ENCODE measurements at regions not wholly inside any gene's neighbourhood (a gene's known extent, or its start where the extent isn't known, plus 50 kb on each side); places are given as distances from the start of the nearest gene placed in this dataset.
A peak's percentile ranks its signal among the peaks of the same experiment; 100 is the strongest.
"Not testable (repeated sequence)": the region's sequence is repeated elsewhere in the genome, so short reads cannot be mapped to it uniquely, and the experiment has no call there.

GRCh38 chr17:36695710-36696109, 94.3 kb downstream of the MRM1 start:
- not testable (repeated sequence) for DNase-seq (ENCODE audit: low read depth)

- no peak for DNase-seq (ENCODE audit: low read depth)
These were observed 95.4 kb downstream of the MRM1 start for GRCh38 chr17:36696805-36697204.

GRCh38 chr17:36697903-36698530, 96.6 kb downstream of the MRM1 start:
- no peak for DNase-seq (ENCODE audit: low read depth)

- no peak for DNase-seq (ENCODE audit: low read depth)
These were observed 100.2 kb downstream of the MRM1 start for GRCh38 chr17:36701429-36702099.

GRCh38 chr17:36702636-36703035, 101.3 kb downstream of the MRM1 start:
- no peak for DNase-seq (ENCODE audit: low read depth)

- DNase-seq (ENCODE audit: low read depth), result peak; percentile 42
These were observed 102.5 kb downstream of the MRM1 start for GRCh38 chr17:36703860-36704266.

- no peak for DNase-seq (ENCODE audit: low read depth)
These were observed 104.0 kb downstream of the MRM1 start for GRCh38 chr17:36705283-36705795.

- peak; percentile 22 for DNase-seq (ENCODE audit: low read depth)
These were observed 104.7 kb downstream of the MRM1 start for GRCh38 chr17:36705874-36706731.

GRCh38 chr17:36707904-36708303, 106.5 kb downstream of the MRM1 start:
- DNase-seq (ENCODE audit: low read depth), result no peak

GRCh38 chr17:36714789-36715188, 113.4 kb downstream of the MRM1 start:
- no peak for DNase-seq (ENCODE audit: low read depth)

- DNase-seq (ENCODE audit: low read depth), result no peak
These were observed 114.6 kb downstream of the MRM1 start for GRCh38 chr17:36715951-36716350.

- DNase-seq (ENCODE audit: low read depth), result no peak
These were observed 115.7 kb downstream of the MRM1 start for GRCh38 chr17:36717088-36717487.

GRCh38 chr17:36720131-36720530, 118.7 kb downstream of the MRM1 start:
- DNase-seq (ENCODE audit: low read depth), result no peak

GRCh38 chr17:36721560-36722120, 120.3 kb downstream of the MRM1 start:
- DNase-seq (ENCODE audit: low read depth), result no peak

GRCh38 chr17:36722121-36722902, 120.9 kb downstream of the MRM1 start:
- DNase-seq (ENCODE audit: low read depth), result peak; percentile 67

- no peak for DNase-seq (ENCODE audit: low read depth)
These were observed 121.5 kb downstream of the MRM1 start for GRCh38 chr17:36722903-36723263.

GRCh38 chr17:36723459-36724025, 122.2 kb downstream of the MRM1 start:
- DNase-seq (ENCODE audit: low read depth), result no peak

GRCh38 chr17:36726199-36726598, 124.8 kb downstream of the MRM1 start:
- DNase-seq (ENCODE audit: low read depth), result no peak

- DNase-seq (ENCODE audit: low read depth), result no peak
These were observed 125.7 kb downstream of the MRM1 start for GRCh38 chr17:36727052-36727451.

- DNase-seq (ENCODE audit: low read depth), result no peak
These were observed 126.2 kb downstream of the MRM1 start for GRCh38 chr17:36727577-36727976.
